ENCODE measurements at regions not wholly inside any gene's neighbourhood (a gene's known extent, or its start where the extent isn't known, plus 50 kb on each side); places are given as distances from the start of the nearest gene placed in this dataset.

DNA sequence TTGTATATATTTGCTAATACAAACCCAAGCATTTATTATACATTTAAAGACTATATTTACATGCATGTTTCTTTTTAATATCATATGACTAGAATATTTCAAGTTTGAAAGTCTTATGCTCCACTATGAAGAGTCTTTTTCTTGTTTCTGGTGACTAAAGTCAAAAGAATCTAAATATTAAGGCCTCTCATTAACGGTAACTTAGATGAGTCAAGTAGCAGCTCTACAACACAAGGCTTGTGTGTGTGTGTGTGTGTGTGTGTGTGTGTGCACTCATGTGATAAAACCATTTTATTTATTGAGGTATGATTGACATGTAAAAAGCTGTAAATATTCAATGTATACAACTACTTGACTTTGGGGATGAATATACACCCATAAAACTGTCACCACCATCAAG lies 275.6 kb downstream of the TFAP2B start (continued):
- TF ChIP-seq, protein P1, sequence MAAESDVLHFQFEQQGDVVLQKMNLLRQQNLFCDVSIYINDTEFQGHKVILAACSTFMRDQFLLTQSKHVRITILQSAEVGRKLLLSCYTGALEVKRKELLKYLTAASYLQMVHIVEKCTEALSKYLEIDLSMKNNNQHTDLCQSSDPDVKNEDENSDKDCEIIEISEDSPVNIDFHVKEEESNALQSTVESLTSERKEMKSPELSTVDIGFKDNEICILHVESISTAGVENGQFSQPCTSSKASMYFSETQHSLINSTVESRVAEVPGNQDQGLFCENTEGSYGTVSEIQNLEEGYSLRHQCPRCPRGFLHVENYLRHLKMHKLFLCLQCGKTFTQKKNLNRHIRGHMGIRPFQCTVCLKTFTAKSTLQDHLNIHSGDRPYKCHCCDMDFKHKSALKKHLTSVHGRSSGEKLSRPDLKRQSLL (tag by site-specific recombination; IDR thresholded peaks at IDR 0.05): no peak

- Histone ChIP-seq H3K9me3 (ENCODE audit: control insufficient read depth, insufficient read depth, low read depth, low read length) (no peaks in the 10 kb centered on the region), H3K27ac (ENCODE audit: extremely low read depth, low read depth, low read length) (no peak overlapping the region), H3K36me3 (ENCODE audit: control insufficient read depth in 2 of 2, insufficient read depth in 1 of 2, low read length in 2 of 2) (no peaks in the 10 kb centered on the region), H3K4me3 (ENCODE audit: low read depth, low read length) (no peak overlapping the region), H3K4me1 (ENCODE audit: control insufficient read depth, insufficient read depth, low read length) (no peaks in the 10 kb centered on the region)
- POLR2A ChIA-PET: no interaction called here
- TF ChIP-seq ZSCAN4 (tag by site-specific recombination; IDR thresholded peaks at IDR 0.05) (no peak), ZBTB1 (tag by site-specific recombination; IDR thresholded peaks at IDR 0.05) (no peak), GFI1B (tag by site-specific recombination; IDR thresholded peaks at IDR 0.05) (no peak), ZNF645 (tag by site-specific recombination; IDR thresholded peaks at IDR 0.05) (no peak), FEZF1 (tag by site-specific recombination; IDR thresholded peaks at IDR 0.05) (no peak), ZNF324 (tag by site-specific recombination; IDR thresholded peaks at IDR 0.05) (no peak), ZNF16 (tag by site-specific recombination; IDR thresholded peaks at IDR 0.05; ENCODE audit: low read depth) (no peak), CTCF (tag by site-specific recombination; IDR thresholded peaks at IDR 0.05) (no peak), ZBTB48 (tag by site-specific recombination; IDR thresholded peaks at IDR 0.05) (no peak)
- TF ChIP-seq, protein P2, sequence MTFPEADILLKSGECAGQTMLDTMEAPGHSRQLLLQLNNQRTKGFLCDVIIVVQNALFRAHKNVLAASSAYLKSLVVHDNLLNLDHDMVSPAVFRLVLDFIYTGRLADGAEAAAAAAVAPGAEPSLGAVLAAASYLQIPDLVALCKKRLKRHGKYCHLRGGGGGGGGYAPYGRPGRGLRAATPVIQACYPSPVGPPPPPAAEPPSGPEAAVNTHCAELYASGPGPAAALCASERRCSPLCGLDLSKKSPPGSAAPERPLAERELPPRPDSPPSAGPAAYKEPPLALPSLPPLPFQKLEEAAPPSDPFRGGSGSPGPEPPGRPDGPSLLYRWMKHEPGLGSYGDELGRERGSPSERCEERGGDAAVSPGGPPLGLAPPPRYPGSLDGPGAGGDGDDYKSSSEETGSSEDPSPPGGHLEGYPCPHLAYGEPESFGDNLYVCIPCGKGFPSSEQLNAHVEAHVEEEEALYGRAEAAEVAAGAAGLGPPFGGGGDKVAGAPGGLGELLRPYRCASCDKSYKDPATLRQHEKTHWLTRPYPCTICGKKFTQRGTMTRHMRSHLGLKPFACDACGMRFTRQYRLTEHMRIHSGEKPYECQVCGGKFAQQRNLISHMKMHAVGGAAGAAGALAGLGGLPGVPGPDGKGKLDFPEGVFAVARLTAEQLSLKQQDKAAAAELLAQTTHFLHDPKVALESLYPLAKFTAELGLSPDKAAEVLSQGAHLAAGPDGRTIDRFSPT (tag by site-specific recombination; IDR thresholded peaks at IDR 0.05): no peak
- CTCF ChIA-PET: no interaction called here
Observed at GRCh38 chr6:51098246-51098645, 279.6 kb downstream of the TFAP2B start.

DNA sequence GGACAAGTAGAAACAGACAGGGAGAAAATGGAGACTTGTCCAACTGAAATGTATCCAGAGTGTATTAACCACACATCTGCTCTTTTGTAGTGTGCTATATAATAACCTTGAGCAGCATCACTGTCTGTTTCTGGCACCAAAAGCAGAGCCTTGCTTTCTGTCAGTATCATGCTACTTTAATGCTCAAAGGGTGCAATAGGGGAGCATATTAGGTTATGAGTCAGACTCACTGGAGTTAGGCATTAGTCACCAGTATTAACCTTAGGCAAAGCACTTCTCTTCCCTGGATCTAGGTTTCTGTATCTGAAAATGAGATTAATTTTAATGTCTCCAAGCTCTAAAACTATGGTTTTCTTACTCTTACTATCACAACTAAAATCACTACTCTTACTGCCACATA lies 280.1 kb downstream of the TFAP2B start:
- H3K9me3 ChIP-seq (ENCODE audit: control insufficient read depth, insufficient read depth, low read depth, low read length): no peaks in the 10 kb centered on the region
- no peaks in the 10 kb centered on the region for H3K4me1 ChIP-seq (ENCODE audit: control insufficient read depth, insufficient read depth, low read length)
- ChIA-PET CTCF (no interaction called here), POLR2A (no interaction called here)
- TF ChIP-seq ZNF311 (tag by site-specific recombination; IDR thresholded peaks at IDR 0.05; ENCODE audit: borderline replicate concordance) (no peak), ZNF791 (tag by site-specific recombination; IDR thresholded peaks at IDR 0.05) (no peak), KLF9 (tag by site-specific recombination; IDR thresholded peaks at IDR 0.05; ENCODE audit: low read depth) (no peak), GFI1B (tag by site-specific recombination; IDR thresholded peaks at IDR 0.05) (no peak), ZNF544 (tag by site-specific recombination; IDR thresholded peaks at IDR 0.05) (no peak)
- H3K36me3 ChIP-seq (ENCODE audit: control insufficient read depth in 2 of 2, insufficient read depth in 1 of 2, low read length in 2 of 2): no peaks in the 10 kb centered on the region
- H3K27ac ChIP-seq (ENCODE audit: extremely low read depth, low read depth, low read length): no peak overlapping the region
- no peak overlapping the region for H3K4me3 ChIP-seq (ENCODE audit: low read depth, low read length)

Data from HEK293 (cell line).